GM19239 (cell line): ENCODE measurements at regions not wholly inside any gene's neighbourhood (a gene's known extent, or its start where the extent isn't known, plus 50 kb on each side); places are given as distances from the start of the nearest gene placed in this dataset.

Experiments
- DNase-seq: peaks from one replicate; pipeline ENCODE4 v3.0.0; 2011; ENCODE audit warnings: low spot score; ENCODE audit not compliant: insufficient read length
- FAIRE-seq: peaks from 2 replicates; lab custom pipeline; 2011; peaks lifted over from hg19 to GRCh38; lab: Jason Lieb, UNC

GRCh38 chr22:19637408-19638281 is 76.7 kb upstream of the SEPTIN5 start:
- DNase-seq (no peak), FAIRE-seq (no peak)

GRCh38 chr22:19638282-19639015 is 75.9 kb upstream of the SEPTIN5 start:
- FAIRE-seq = no peak
- no peak for DNase-seq

GRCh38 chr22:19639610-19640135 is 74.6 kb upstream of the SEPTIN5 start:
- no peak for FAIRE-seq
- no peak for DNase-seq

- FAIRE-seq (no peak), DNase-seq (no peak)
Observed at GRCh38 chr22:19640306-19640705, 74.0 kb upstream of the SEPTIN5 start.

GRCh38 chr22:19641254-19641982 is 72.9 kb upstream of the SEPTIN5 start:
- FAIRE-seq (no peak), DNase-seq (no peak)

- DNase-seq = no peak
- FAIRE-seq = no peak
Observed at GRCh38 chr22:19641983-19642451, 72.3 kb upstream of the SEPTIN5 start.

- DNase-seq = no peak
- no peak for FAIRE-seq
Observed at GRCh38 chr22:19643448-19644313, 70.6 kb upstream of the SEPTIN5 start.

- FAIRE-seq = no peak
- no peak for DNase-seq
Observed at GRCh38 chr22:19644314-19645223, 69.7 kb upstream of the SEPTIN5 start.

- FAIRE-seq (no peak), DNase-seq (no peak)
Observed at GRCh38 chr22:19645391-19645790, 68.9 kb upstream of the SEPTIN5 start.

GRCh38 chr22:19645905-19646304 is 68.4 kb upstream of the SEPTIN5 start:
- FAIRE-seq (no peak), DNase-seq (no peak)

GRCh38 chr22:19646383-19646782 is 67.9 kb upstream of the SEPTIN5 start:
- no peak for DNase-seq
- no peak for FAIRE-seq

GRCh38 chr22:19648419-19648929 is 65.8 kb upstream of the SEPTIN5 start:
- DNase-seq (no peak), FAIRE-seq (no peak)

- no peak for DNase-seq
- FAIRE-seq = no peak
Observed at GRCh38 chr22:19652316-19652715, 62.0 kb upstream of the SEPTIN5 start.

GRCh38 chr22:19654338-19654987 is 59.8 kb upstream of the SEPTIN5 start:
- FAIRE-seq (no peak), DNase-seq (no peak)

- FAIRE-seq (no peak), DNase-seq (no peak)
Observed at GRCh38 chr22:19655399-19655798, 58.9 kb upstream of the SEPTIN5 start.

GRCh38 chr22:19656541-19657251 is 57.6 kb upstream of the SEPTIN5 start:
- FAIRE-seq = no peak
- no peak for DNase-seq
